NOMO-1 treated with DMSO at 0.1 percent for 48 hours (cell line): ENCODE measurements at regions not wholly inside any gene's neighbourhood (a gene's known extent, or its start where the extent isn't known, plus 50 kb on each side); places are given as distances from the start of the nearest gene placed in this dataset.
A peak's percentile ranks its signal among the peaks of the same experiment; 100 is the strongest.

ENCODE experiments used
- DNase-seq: peaks from one replicate; lab custom pipeline; 2025; ENCODE audit not compliant: unreplicated experiment; lab: John Stamatoyannopoulos, UW

- no peak for DNase-seq
These were observed 116.1 kb upstream of the CPSF6 start for GRCh38 chr12:69123311-69123710.

GRCh38 chr12:69123919-69124638 is 115.3 kb upstream of the CPSF6 start:
- DNase-seq = no peak

GRCh38 chr12:69129017-69129416 is 110.4 kb upstream of the CPSF6 start:
- peak; percentile 12 for DNase-seq

- no peak for DNase-seq
These were observed 109.8 kb upstream of the CPSF6 start for GRCh38 chr12:69129564-69129963.

- DNase-seq = no peak
These were observed 109.3 kb upstream of the CPSF6 start for GRCh38 chr12:69130064-69130463.

GRCh38 chr12:69131077-69131476 is 108.3 kb upstream of the CPSF6 start:
- DNase-seq = no peak

GRCh38 chr12:69136931-69137613 is 102.3 kb upstream of the CPSF6 start:
- DNase-seq = no peak

GRCh38 chr12:69141074-69141473 is 98.3 kb upstream of the CPSF6 start:
- no peak for DNase-seq

GRCh38 chr12:69149270-69149669 is 90.1 kb upstream of the CPSF6 start:
- no peak for DNase-seq

- no peak for DNase-seq
These were observed 89.1 kb upstream of the CPSF6 start for GRCh38 chr12:69150083-69150795.

- no peak for DNase-seq
These were observed 88.6 kb upstream of the CPSF6 start for GRCh38 chr12:69150796-69151127.

GRCh38 chr12:69151254-69151764 is 88.1 kb upstream of the CPSF6 start:
- no peak for DNase-seq

GRCh38 chr12:69154585-69155363 is 84.6 kb upstream of the CPSF6 start:
- peak; percentile 75 for DNase-seq

- DNase-seq = peak; percentile 84
These were observed 82.2 kb upstream of the CPSF6 start for GRCh38 chr12:69157023-69157655.

- DNase-seq = peak; percentile 32
These were observed 77.5 kb upstream of the CPSF6 start for GRCh38 chr12:69161829-69162228.

GRCh38 chr12:69163681-69164362 is 75.5 kb upstream of the CPSF6 start:
- DNase-seq = no peak

GRCh38 chr12:69167648-69168165 is 71.7 kb upstream of the CPSF6 start:
- no peak for DNase-seq

GRCh38 chr12:69168363-69168762 is 71.0 kb upstream of the CPSF6 start:
- DNase-seq = no peak

GRCh38 chr12:69168828-69169227 is 70.5 kb upstream of the CPSF6 start:
- no peak for DNase-seq

- no peak for DNase-seq
These were observed 69.1 kb upstream of the CPSF6 start for GRCh38 chr12:69170293-69170692.
